HG02870 (cell line): ENCODE measurements at regions not wholly inside any gene's neighbourhood (a gene's known extent, or its start where the extent isn't known, plus 50 kb on each side); places are given as distances from the start of the nearest gene placed in this dataset.
A peak's percentile ranks its signal among the peaks of the same experiment; 100 is the strongest.

Experiments used
- ATAC-seq: cut with Tn5 transposase; IDR thresholded peaks from one replicate; pipeline ENCODE4 v1.9.1; 2021; ENCODE audit warnings: mild to moderate bottlenecking, moderate library complexity; ENCODE audit not compliant: unreplicated experiment

- ATAC-seq = no peak
These were observed 207.2 kb downstream of the ZC3H11B start for GRCh38 chr1:219405531-219406331.

GRCh38 chr1:219404629-219405028, 208.3 kb downstream of the ZC3H11B start:
- no peak for ATAC-seq

- ATAC-seq = no peak
These were observed 210.0 kb downstream of the ZC3H11B start for GRCh38 chr1:219402925-219403324.

GRCh38 chr1:219401724-219402625, 210.9 kb downstream of the ZC3H11B start:
- no peak for ATAC-seq

GRCh38 chr1:219399446-219399845, 213.5 kb downstream of the ZC3H11B start:
- no peak for ATAC-seq

- ATAC-seq = no peak
These were observed 214.0 kb downstream of the ZC3H11B start for GRCh38 chr1:219398815-219399396.

GRCh38 chr1:219397511-219397910, 215.4 kb downstream of the ZC3H11B start:
- no peak for ATAC-seq

GRCh38 chr1:219391297-219391696, 217.6 kb downstream of the LYPLAL1 start:
- ATAC-seq = peak; percentile 88

- no peak for ATAC-seq
These were observed 213.5 kb downstream of the LYPLAL1 start for GRCh38 chr1:219387211-219387610.

GRCh38 chr1:219385787-219386427, 212.2 kb downstream of the LYPLAL1 start:
- peak; percentile 88 for ATAC-seq

GRCh38 chr1:219383281-219383680, 209.6 kb downstream of the LYPLAL1 start:
- ATAC-seq = no peak

- ATAC-seq = no peak
These were observed 207.7 kb downstream of the LYPLAL1 start for GRCh38 chr1:219381396-219381795.

GRCh38 chr1:219380463-219380862, 206.8 kb downstream of the LYPLAL1 start:
- ATAC-seq = no peak

- no peak for ATAC-seq
These were observed 206.0 kb downstream of the LYPLAL1 start for GRCh38 chr1:219379691-219380090.

GRCh38 chr1:219374636-219375035, 201.0 kb downstream of the LYPLAL1 start:
- no peak for ATAC-seq

GRCh38 chr1:219374046-219374566, 200.4 kb downstream of the LYPLAL1 start:
- ATAC-seq = no peak

GRCh38 chr1:219373616-219373935, 199.9 kb downstream of the LYPLAL1 start:
- no peak for ATAC-seq

GRCh38 chr1:219372916-219373615, 199.4 kb downstream of the LYPLAL1 start:
- ATAC-seq = no peak

GRCh38 chr1:219371471-219371870, 197.8 kb downstream of the LYPLAL1 start:
- ATAC-seq = no peak

- no peak for ATAC-seq
These were observed 193.8 kb downstream of the LYPLAL1 start for GRCh38 chr1:219367496-219367895.
